A549 (cell line): ENCODE measurements at regions not wholly inside any gene's neighbourhood (a gene's known extent, or its start where the extent isn't known, plus 50 kb on each side); places are given as distances from the start of the nearest gene placed in this dataset.

Experiments used
- BCL3 ChIP-seq: fragments of >200 bp; sonication (Bioruptor Twin); formaldehyde crosslinking; IDR thresholded peaks from 3 replicates; pipeline ENCODE4 v1.6.1; 2016
- CHD2 ChIP-seq: fragments of 150-350 bp; IDR thresholded peaks from 2 replicates; pipeline ENCODE4 v1.6.1; 2014; ENCODE audit warnings: low read length; ENCODE audit not compliant: partially characterized antibody
- CTCF ChIP-seq: fragments of >200 bp; sonication (Bioruptor Twin); formaldehyde crosslinking; IDR thresholded peaks from 3 replicates; pipeline ENCODE4 v1.5.1; 2016
- EP300 ChIP-seq, 2 experiments: fragments of >200 bp; sonication (Bioruptor Twin); formaldehyde crosslinking; IDR thresholded peaks; 2 replicates in 1 of 2; 3 replicates in 1 of 2; pipeline ENCODE4 v1.6.1; 2016 to 2017
- ESRRA ChIP-seq: fragments of 150-350 bp; IDR thresholded peaks from 2 replicates; pipeline ENCODE4 v1.6.1; 2014; ENCODE audit warnings: mild to moderate bottlenecking, low read length, borderline replicate concordance
- POLR2A ChIP-seq: IDR thresholded peaks from 2 replicates; pipeline ENCODE4 v1.6.1; 2012; ENCODE audit warnings: mild to moderate bottlenecking, low read length
- SREBF2 ChIP-seq: fragments of 450-650 bp; IDR thresholded peaks from 2 replicates; pipeline ENCODE4 v1.6.1; 2014; ENCODE audit warnings: mild to moderate bottlenecking, moderate library complexity
- USF2 ChIP-seq: fragments of 450-650 bp; IDR thresholded peaks from 2 replicates; pipeline ENCODE4 v1.6.1; 2014; ENCODE audit warnings: antibody characterized with exemption

GRCh38 chr2:6341588-6342129 lies 524.0 kb downstream of the CMPK2 start:
- TF ChIP-seq CHD2, result no peak
- TF ChIP-seq CTCF, result no peak
- TF ChIP-seq BCL3, result no peak
- TF ChIP-seq POLR2A, result no peak
- TF ChIP-seq SREBF2, result no peak
- no peak for TF ChIP-seq ESRRA
- TF ChIP-seq USF2, result no peak
- TF ChIP-seq EP300 (IDR thresholded peaks at IDR 0.05), result no peak
